Vagina (tissue), 2 donors: ENCODE measurements at regions not wholly inside any gene's neighbourhood (a gene's known extent, or its start where the extent isn't known, plus 50 kb on each side); places are given as distances from the start of the nearest gene placed in this dataset.

Experiments
- DNase-seq, 2 donors: peaks; one replicate each; pipeline ENCODE4 v3.0.0-alpha.2; 2017; ENCODE audit errors: extremely low spot score in 2 of 2
- H3K27ac ChIP-seq: fragments of 200-600 bp; sonication (generic); one replicate; pipeline ENCODE4 v1.5.1; 2019
- H3K27me3 ChIP-seq: fragments of 200-600 bp; sonication (generic); one replicate; pipeline ENCODE4 v1.5.1; 2019
- H3K36me3 ChIP-seq, 2 donors: fragments of 200-600 bp; sonication (generic); one replicate each; pipeline ENCODE4 v1.5.1; 2017 to 2019
- H3K4me1 ChIP-seq: fragments of 200-600 bp; sonication (generic); one replicate; pipeline ENCODE4 v1.5.1; 2019
- H3K4me3 ChIP-seq, 2 donors: fragments of 200-600 bp; sonication (generic); 1 replicate in 1 of 2; 2 replicates in 1 of 2; pipeline ENCODE4 v1.5.1; 2016 to 2019
- H3K9me3 ChIP-seq: fragments of 200-600 bp; sonication (generic); one replicate; pipeline ENCODE4 v1.5.1; 2019
- CTCF ChIP-seq, 3 experiments: fragments of 450-650 bp in 2 of 3; fragments of 200-600 bp in 1 of 3; sonication (generic) in 1 of 3; IDR thresholded peaks; one replicate each; pipeline ENCODE4 v1.5.1; 2017 to 2019; ENCODE audit warnings: antibody characterized with exemption in 3 of 3, mild to moderate bottlenecking in 2 of 3, moderate library complexity in 2 of 3
- POLR2A ChIP-seq, 2 donors: fragments of 450-650 bp; IDR thresholded peaks; one replicate each; pipeline ENCODE4 v1.6.1; 2017; ENCODE audit warnings: antibody characterized with exemption in 2 of 2, mild to moderate bottlenecking in 2 of 2, moderate library complexity in 2 of 2
- POLR2AphosphoS5 ChIP-seq, 2 donors: sonication (generic); formaldehyde crosslinking; IDR thresholded peaks; one replicate each; pipeline ENCODE4 v1.9.0; 2017; ENCODE audit warnings: antibody characterized with exemption in 2 of 2, mild to moderate bottlenecking in 2 of 2, low read depth in 1 of 2; ENCODE audit not compliant: insufficient read depth in 1 of 2
- intact Hi-C: fragments of 100-400 bp; cut with DNase I; formaldehyde crosslinking; loops from one replicate; pipeline ENCODE4 v1.15.1; 2023

GRCh38 chr12:17470460-17470859 is 619.5 kb downstream of the RERGL start:
- DNase-seq, result no peak
- Histone ChIP-seq H3K36me3 (no peaks in the 10 kb centered on the region), H3K9me3 (no peaks in the 10 kb centered on the region), H3K4me3 (no peak overlapping the region), H3K4me1 (no peaks in the 10 kb centered on the region), H3K27me3 (no peaks in the 10 kb centered on the region), H3K27ac (no peak overlapping the region)
- TF ChIP-seq POLR2AphosphoS5 (IDR thresholded peaks at IDR 0.05; ENCODE audit: insufficient read depth in 1 of 2, low read depth in 1 of 2), result no peak
- intact Hi-C loops, result no loop called here

GRCh38 chr12:17459214-17459613 is 630.8 kb downstream of the RERGL start:
- intact Hi-C loops, result no loop called here
- no peaks in the 10 kb centered on the region for H3K27me3 ChIP-seq

GRCh38 chr12:17456486-17456885 is 633.5 kb downstream of the RERGL start:
- no peaks in the 10 kb centered on the region for H3K27me3 ChIP-seq
- no peak overlapping the region for H3K4me3 ChIP-seq
- H3K4me1 ChIP-seq, result no peaks in the 10 kb centered on the region
- intact Hi-C loops, result no loop called here
- no peak for DNase-seq
- no peak overlapping the region for H3K27ac ChIP-seq
- no peaks in the 10 kb centered on the region for H3K9me3 ChIP-seq
- no peak for TF ChIP-seq CTCF (IDR thresholded peaks at IDR 0.05)
- no peak for TF ChIP-seq POLR2A (IDR thresholded peaks at IDR 0.05)
- no peak for TF ChIP-seq POLR2AphosphoS5 (IDR thresholded peaks at IDR 0.05; ENCODE audit: insufficient read depth in 1 of 2, low read depth in 1 of 2)
- no peaks in the 10 kb centered on the region for H3K36me3 ChIP-seq

More at GRCh38 chr12:17459214-17459613, 630.8 kb downstream of the RERGL start:
- Histone ChIP-seq H3K4me1 (no peaks in the 10 kb centered on the region), H3K9me3 (no peaks in the 10 kb centered on the region), H3K36me3 (no peaks in the 10 kb centered on the region), H3K4me3 (no peak overlapping the region), H3K27ac (no peak overlapping the region)
- TF ChIP-seq POLR2A (IDR thresholded peaks at IDR 0.05), result no peak
- TF ChIP-seq POLR2AphosphoS5 (IDR thresholded peaks at IDR 0.05; ENCODE audit: insufficient read depth in 1 of 2, low read depth in 1 of 2), result no peak
- TF ChIP-seq CTCF (IDR thresholded peaks at IDR 0.05), result no peak
- no peak for DNase-seq

GRCh38 chr12:17438141-17438540 is 651.9 kb downstream of the RERGL start:
- intact Hi-C loops, result no loop called here
- no peaks in the 10 kb centered on the region for H3K4me1 ChIP-seq
- H3K9me3 ChIP-seq, result no peaks in the 10 kb centered on the region
- DNase-seq, result no peak
- H3K4me3 ChIP-seq, result no peak overlapping the region
- H3K27ac ChIP-seq, result no peak overlapping the region
- H3K36me3 ChIP-seq, result no peaks in the 10 kb centered on the region
- TF ChIP-seq POLR2A (IDR thresholded peaks at IDR 0.05) (no peak), CTCF (IDR thresholded peaks at IDR 0.05) (no peak), POLR2AphosphoS5 (IDR thresholded peaks at IDR 0.05; ENCODE audit: insufficient read depth in 1 of 2, low read depth in 1 of 2) (no peak)
- H3K27me3 ChIP-seq, result no peaks in the 10 kb centered on the region

- Histone ChIP-seq H3K27me3 (no peaks in the 10 kb centered on the region), H3K4me1 (no peaks in the 10 kb centered on the region)
- no peak for DNase-seq
Observed at GRCh38 chr12:17416748-17417147, 673.2 kb downstream of the RERGL start.

More at GRCh38 chr12:17416748-17417147, 673.2 kb downstream of the RERGL start:
- H3K4me3 ChIP-seq, result no peak overlapping the region
- no peak overlapping the region for H3K27ac ChIP-seq
- peaks cover 4% of the 10 kb centered on the region for H3K9me3 ChIP-seq
- no peak for TF ChIP-seq POLR2A (IDR thresholded peaks at IDR 0.05)
- no peak for TF ChIP-seq POLR2AphosphoS5 (IDR thresholded peaks at IDR 0.05; ENCODE audit: insufficient read depth in 1 of 2, low read depth in 1 of 2)
- TF ChIP-seq CTCF (IDR thresholded peaks at IDR 0.05), result no peak
- intact Hi-C loops, result no loop called here
- H3K36me3 ChIP-seq, result no peaks in the 10 kb centered on the region
